Endothelial cell of umbilical vein (primary cell): ENCODE measurements at regions not wholly inside any gene's neighbourhood (a gene's known extent, or its start where the extent isn't known, plus 50 kb on each side); places are given as distances from the start of the nearest gene placed in this dataset.

Source experiments
- BruUV-seq: library from RNA; stranded (reverse); fragments of 400-500 nt; replicated peaks from 2 replicates; lab custom pipeline; 2021; lab: Mats Ljungman, UMichigan
- CTCF ChIA-PET: fragments of 300-600, 350-600 bp; sonication (Branson Sonifier 250); formaldehyde crosslinking; loops from one replicate; lab custom pipeline; 2021; ENCODE audit warnings: antibody characterized with exemption, inconsistent platforms; lab: Charles Lee
- POLR2A ChIA-PET: fragments of 300-600, 350-600 bp; sonication (Branson Sonifier 250); formaldehyde crosslinking; loops from one replicate; lab custom pipeline; 2021; ENCODE audit warnings: antibody characterized with exemption, inconsistent platforms; lab: Charles Lee
- DNase-seq: peaks from one replicate; pipeline ENCODE4 v3.0.0-alpha.2; 2011; ENCODE audit warnings: low read depth, low spot score
- FAIRE-seq: peaks from 2 replicates; lab custom pipeline; 2011; peaks lifted over from hg19 to GRCh38; lab: Jason Lieb, UNC
- H2AFZ ChIP-seq: 2 replicates; pipeline ENCODE4 v1.6.0; 2012; ENCODE audit warnings: low read depth, low read length, control low read depth, inconsistent platforms
- H3K27ac ChIP-seq: 2 replicates; pipeline ENCODE4 v1.5.1; 2011; ENCODE audit warnings: low read depth, mild to moderate bottlenecking, control low read depth, low read length, moderate library complexity; ENCODE audit not compliant: insufficient read depth
- H3K27me3 ChIP-seq, 2 experiments: 2 replicates each; pipeline versions ENCODE4 v1.6.0 to v1.6.1; 2011; ENCODE audit warnings: low read length in 2 of 2, mixed read lengths in 1 of 2; ENCODE audit not compliant: control insufficient read depth in 2 of 2, insufficient read depth in 2 of 2
- H3K36me3 ChIP-seq, 2 experiments: 2 replicates in 1 of 2; 3 replicates in 1 of 2; pipeline ENCODE4 v1.5.1; 2011; ENCODE audit warnings: low read length in 2 of 2, mild to moderate bottlenecking in 1 of 2, moderate library complexity in 1 of 2; ENCODE audit not compliant: control insufficient read depth in 2 of 2, insufficient read depth in 2 of 2; ENCODE audit errors: extremely low read depth in 1 of 2
- H3K4me1 ChIP-seq: 3 replicates; pipeline ENCODE4 v1.5.1; 2011; ENCODE audit warnings: mild to moderate bottlenecking, low read length; ENCODE audit not compliant: control insufficient read depth, insufficient read depth; ENCODE audit errors: extremely low read depth
- H3K4me2 ChIP-seq: 2 replicates; pipeline ENCODE4 v1.6.1; 2011; ENCODE audit warnings: low read length, control low read depth, mixed read lengths; ENCODE audit not compliant: insufficient read depth
- H3K4me3 ChIP-seq, 3 experiments: fragments of 200-600 bp in 1 of 3; sonication (generic), shearing (Covaris generic) in 1 of 3; replicated peaks in 1 of 3; 2 replicates each; pipeline ENCODE4 v1.5.1; 2011 to 2016; ENCODE audit warnings: control low read depth in 3 of 3, low read length in 3 of 3, mild to moderate bottlenecking in 2 of 3, inconsistent platforms in 1 of 3, low read depth in 1 of 3, moderate library complexity in 1 of 3; ENCODE audit not compliant: insufficient read depth in 1 of 3
- H3K79me2 ChIP-seq: 2 replicates; pipeline ENCODE4 v1.6.0; 2012; ENCODE audit warnings: low read length, inconsistent platforms; ENCODE audit not compliant: control insufficient read depth, insufficient read depth
- H3K9ac ChIP-seq: replicated peaks from 2 replicates; pipeline ENCODE3; 2011; ENCODE audit warnings: low read length, control low read depth; ENCODE audit not compliant: insufficient read depth; ENCODE audit errors: extremely low read depth
- H3K9me1 ChIP-seq: replicated peaks from 3 replicates; pipeline ENCODE4 v1.6.0; 2011; ENCODE audit warnings: mild to moderate bottlenecking, low read length; ENCODE audit not compliant: control insufficient read depth, insufficient read depth; ENCODE audit errors: extremely low read depth
- H3K9me3 ChIP-seq: replicated peaks from 2 replicates; pipeline ENCODE4 v1.5.1; 2012; ENCODE audit warnings: low read length, inconsistent platforms; ENCODE audit not compliant: control insufficient read depth, insufficient read depth
- H4K20me1 ChIP-seq: replicated peaks from 2 replicates; pipeline ENCODE3; 2011; ENCODE audit warnings: mild to moderate bottlenecking, low read length; ENCODE audit not compliant: control insufficient read depth, insufficient read depth; ENCODE audit errors: extremely low read depth
- EZH2 ChIP-seq: IDR thresholded peaks from 2 replicates; pipeline ENCODE4 v1.6.1; 2012; ENCODE audit warnings: borderline replicate concordance, low read depth, mild to moderate bottlenecking, moderate library complexity, low read length, inconsistent platforms; ENCODE audit not compliant: severe bottlenecking
- FOS ChIP-seq: IDR thresholded peaks from 2 replicates; pipeline ENCODE4 v1.6.1; 2011; ENCODE audit warnings: mild to moderate bottlenecking, low read length, moderate library complexity, borderline replicate concordance; ENCODE audit not compliant: insufficient read depth
- GATA2 ChIP-seq: IDR thresholded peaks from 2 replicates; pipeline ENCODE4 v1.7.0; 2011; ENCODE audit warnings: low read depth, mild to moderate bottlenecking, moderate library complexity, mixed read lengths, low read length; ENCODE audit not compliant: insufficient read length, insufficient read depth
- JUN ChIP-seq: IDR thresholded peaks from 2 replicates; pipeline ENCODE4 v1.6.1; 2011; ENCODE audit warnings: borderline replicate concordance, low read depth; ENCODE audit not compliant: insufficient read length, insufficient read depth
- MAX ChIP-seq: IDR thresholded peaks from 2 replicates; pipeline ENCODE4 v1.6.1; 2011; ENCODE audit not compliant: insufficient read depth, insufficient read length
- MYC ChIP-seq: IDR thresholded peaks from one replicate; pipeline ENCODE4 v1.6.1; 2011; ENCODE audit warnings: mild to moderate bottlenecking, low read depth, low read length
- POLR2A ChIP-seq: IDR thresholded peaks from 2 replicates; pipeline ENCODE4 v1.6.1; 2012; ENCODE audit warnings: low read depth, mild to moderate bottlenecking, control low read depth, low read length
- POLR2AphosphoS5 ChIP-seq: IDR thresholded peaks from 2 replicates; pipeline ENCODE4 v1.6.1; 2012; ENCODE audit warnings: low read depth, mild to moderate bottlenecking, control low read depth, low read length, moderate library complexity; ENCODE audit not compliant: insufficient read depth
- dilution Hi-C: fragments of 300-500 bp; cut with MboI; formaldehyde crosslinking; loops from one replicate; pipeline ENCODE4 v1.15.0; 2019; ENCODE audit warnings: low sequenced_read_pairs; ENCODE audit not compliant: extremely low pct_ligation_motif_present
- intact Hi-C: fragments of 100-400 bp; cut with micrococcal nuclease; formaldehyde crosslinking; loops from one replicate; pipeline ENCODE4 v1.10.0; 2022
- TF ChIP-seq, protein P1 (sequence below), 2 donors: IDR thresholded peaks; 1 replicate in 1 of 2; 2 replicates in 1 of 2; pipeline ENCODE4 v1.5.1; 2011; ENCODE audit warnings: low read length in 2 of 2, mild to moderate bottlenecking in 2 of 2, moderate library complexity in 2 of 2, control low read depth in 1 of 2, inconsistent platforms in 1 of 2, low read depth in 1 of 2; ENCODE audit not compliant: insufficient read depth in 1 of 2; ENCODE audit errors: extremely low read depth in 1 of 2

- DNase-seq (no peak), FAIRE-seq (no peak)
- Histone ChIP-seq H2AFZ (no peak overlapping the region), H3K27me3 (peaks cover 0 to 22% of the 10 kb centered on the region in 2 experiments), H3K4me1 (no peaks in the 10 kb centered on the region), H4K20me1 (no peaks in the 10 kb centered on the region), H3K4me2 (no peak overlapping the region), H3K4me3 (no peak overlapping the region), H3K9ac (no peak overlapping the region), H3K36me3 (no peaks in the 10 kb centered on the region), H3K9me1 (no peaks in the 10 kb centered on the region), H3K27ac (no peak overlapping the region), H3K79me2 (no peaks in the 10 kb centered on the region), H3K9me3 (no peaks in the 10 kb centered on the region)
- ChIA-PET POLR2A (no interaction called here), CTCF (no interaction called here)
- intact Hi-C loops: no loop called here
- BruUV-seq: no TSS peak
- TF ChIP-seq MAX (no peak), GATA2 (no peak), MYC (no peak), FOS (no peak), POLR2AphosphoS5 (no peak), POLR2A (no peak), EZH2 (no peak), JUN (no peak)
- TF ChIP-seq, protein P1, sequence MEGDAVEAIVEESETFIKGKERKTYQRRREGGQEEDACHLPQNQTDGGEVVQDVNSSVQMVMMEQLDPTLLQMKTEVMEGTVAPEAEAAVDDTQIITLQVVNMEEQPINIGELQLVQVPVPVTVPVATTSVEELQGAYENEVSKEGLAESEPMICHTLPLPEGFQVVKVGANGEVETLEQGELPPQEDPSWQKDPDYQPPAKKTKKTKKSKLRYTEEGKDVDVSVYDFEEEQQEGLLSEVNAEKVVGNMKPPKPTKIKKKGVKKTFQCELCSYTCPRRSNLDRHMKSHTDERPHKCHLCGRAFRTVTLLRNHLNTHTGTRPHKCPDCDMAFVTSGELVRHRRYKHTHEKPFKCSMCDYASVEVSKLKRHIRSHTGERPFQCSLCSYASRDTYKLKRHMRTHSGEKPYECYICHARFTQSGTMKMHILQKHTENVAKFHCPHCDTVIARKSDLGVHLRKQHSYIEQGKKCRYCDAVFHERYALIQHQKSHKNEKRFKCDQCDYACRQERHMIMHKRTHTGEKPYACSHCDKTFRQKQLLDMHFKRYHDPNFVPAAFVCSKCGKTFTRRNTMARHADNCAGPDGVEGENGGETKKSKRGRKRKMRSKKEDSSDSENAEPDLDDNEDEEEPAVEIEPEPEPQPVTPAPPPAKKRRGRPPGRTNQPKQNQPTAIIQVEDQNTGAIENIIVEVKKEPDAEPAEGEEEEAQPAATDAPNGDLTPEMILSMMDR (IDR thresholded peaks at IDR 0.05; ENCODE audit: extremely low read depth in 1 of 2, insufficient read depth in 1 of 2, low read depth in 1 of 2, low read length in 2 of 2): no peak
- dilution Hi-C loops: no loop called here
Observed at GRCh38 chr2:120568089-120568974, 167.3 kb upstream of the GLI2 start.
